Endothelial cell of hepatic sinusoid (primary cell): ENCODE measurements at regions not wholly inside any gene's neighbourhood (a gene's known extent, or its start where the extent isn't known, plus 50 kb on each side); places are given as distances from the start of the nearest gene placed in this dataset.
"Not testable (repeated sequence)": the region's sequence is repeated elsewhere in the genome, so short reads cannot be mapped to it uniquely, and the experiment has no call there.

Experiments
- in situ Hi-C: cut with HindIII; loops from 2 replicates; pipeline ENCODE4 v1.10.0; 2017; ENCODE audit warnings: low sequenced_read_pairs

DNA sequence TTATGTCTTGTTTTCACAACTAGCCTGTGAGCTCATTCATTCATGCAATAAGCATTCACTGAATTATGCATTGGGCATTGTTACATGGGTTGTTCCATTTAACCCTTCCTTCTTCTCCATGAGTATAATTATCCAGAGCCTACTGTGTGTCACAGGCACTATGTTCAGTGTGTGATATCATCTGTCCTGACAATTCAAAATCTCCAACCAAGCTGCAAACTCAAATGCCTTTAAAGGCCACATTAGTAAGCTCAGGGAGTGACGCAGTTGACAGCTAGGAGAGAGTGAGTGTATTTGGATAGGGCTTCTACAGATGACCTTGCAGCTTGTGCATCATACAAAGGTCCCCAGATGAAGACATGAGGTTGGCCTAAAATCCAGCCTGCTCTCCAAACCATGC lies 289.5 kb downstream of the OMA1 start:
- in situ Hi-C loops, result no loop called here

DNA sequence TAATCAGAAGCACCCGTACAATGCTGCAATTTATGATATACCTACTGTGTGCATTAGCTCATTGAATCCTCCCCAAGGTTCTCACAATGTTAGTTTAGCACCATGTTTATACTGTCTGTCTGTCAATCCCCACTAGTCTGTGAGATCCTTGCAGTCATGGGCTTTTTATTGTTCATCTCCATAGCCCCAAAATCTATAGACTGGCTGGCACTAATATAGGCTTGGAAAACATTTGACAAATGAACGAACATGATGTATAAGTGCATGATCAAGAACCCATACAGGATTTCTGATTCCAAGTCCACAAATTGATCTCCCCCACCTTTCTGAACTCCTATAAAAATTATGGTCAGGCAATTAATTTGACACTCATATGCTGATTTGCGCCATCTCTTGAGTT lies 290.0 kb downstream of the OMA1 start:
- in situ Hi-C loops, result no loop called here

GRCh38 chr1:58256041-58256440 lies 290.5 kb downstream of the OMA1 start:
- in situ Hi-C loops, result no loop called here

DNA sequence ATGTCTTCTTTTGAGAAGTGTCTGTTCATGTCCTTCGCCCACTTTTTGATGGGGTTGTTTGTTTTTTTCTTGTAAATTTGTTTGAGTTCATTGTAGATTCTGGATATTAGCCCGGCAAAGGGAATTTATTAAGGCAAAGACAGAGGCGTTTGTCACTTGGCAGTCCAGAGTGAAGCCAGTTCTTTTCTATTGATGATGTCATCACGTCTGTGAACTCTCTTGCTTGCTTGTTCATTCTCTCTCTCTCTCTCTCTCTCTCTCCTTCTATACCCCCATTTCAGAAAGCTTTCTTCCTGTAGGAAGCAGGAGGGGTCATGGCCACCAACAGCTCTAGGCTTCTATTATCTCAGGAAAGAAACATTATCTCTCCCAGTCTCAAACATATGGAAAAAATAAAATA lies 291.3 kb downstream of the OMA1 start:
- in situ Hi-C loops, result no loop called here

DNA sequence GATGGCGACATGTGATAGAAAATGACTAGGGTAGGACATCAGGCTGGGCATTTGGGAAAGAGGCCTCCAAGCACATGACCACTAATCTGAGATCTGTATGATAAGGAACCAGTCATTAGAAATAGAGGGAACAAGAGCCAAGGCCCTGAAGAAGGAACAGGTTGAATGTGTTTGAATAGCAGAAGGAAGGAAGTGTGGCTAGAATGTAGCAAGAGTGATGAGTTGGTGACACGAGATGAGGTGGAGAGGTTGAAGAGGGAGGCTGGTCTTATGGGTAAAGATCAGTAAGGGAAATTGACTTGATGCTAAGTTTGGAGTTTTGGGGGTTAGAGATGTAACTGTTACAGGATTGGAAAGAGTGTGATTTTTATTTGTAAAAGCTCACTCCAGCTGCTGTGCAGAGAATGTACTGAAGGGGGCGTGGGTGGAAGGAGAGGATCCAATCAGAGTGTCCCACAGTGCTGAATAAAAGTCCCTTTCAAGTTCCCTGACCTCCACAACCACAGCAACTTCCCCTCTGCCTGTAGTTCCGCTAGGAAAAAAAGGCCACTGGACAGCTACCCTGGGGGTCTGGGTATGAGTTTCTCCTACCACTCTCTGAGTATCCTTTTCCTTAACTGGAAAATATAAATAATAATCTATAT lies 295.0 kb downstream of the OMA1 start:
- in situ Hi-C loops, result no loop called here

GRCh38 chr1:58250587-58250948 lies 296.0 kb downstream of the OMA1 start:
- in situ Hi-C loops, result no loop called here

GRCh38 chr1:58249737-58250586 lies 296.6 kb downstream of the OMA1 start:
- in situ Hi-C loops, result no loop called here

DNA sequence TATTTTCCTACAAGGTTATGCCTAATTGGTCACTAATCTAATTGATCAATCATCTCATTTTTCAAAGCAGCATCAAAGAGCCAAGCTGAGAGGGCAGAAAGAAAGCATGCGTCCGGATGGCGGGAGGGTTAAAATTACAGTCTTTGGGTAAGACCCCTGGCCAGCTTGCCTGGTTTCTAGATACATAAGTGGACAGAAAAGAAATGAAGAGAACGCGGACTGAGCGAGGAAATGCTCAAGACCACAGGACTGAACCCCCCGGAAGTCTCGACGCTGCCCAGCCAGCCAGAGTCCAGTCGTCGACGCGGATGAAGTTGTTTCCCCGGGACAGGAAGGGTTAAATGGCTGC lies 297.2 kb downstream of the OMA1 start:
- in situ Hi-C loops, result no loop called here

GRCh38 chr1:58248791-58249190 lies 297.7 kb downstream of the OMA1 start:
- in situ Hi-C loops, result no loop called here

DNA sequence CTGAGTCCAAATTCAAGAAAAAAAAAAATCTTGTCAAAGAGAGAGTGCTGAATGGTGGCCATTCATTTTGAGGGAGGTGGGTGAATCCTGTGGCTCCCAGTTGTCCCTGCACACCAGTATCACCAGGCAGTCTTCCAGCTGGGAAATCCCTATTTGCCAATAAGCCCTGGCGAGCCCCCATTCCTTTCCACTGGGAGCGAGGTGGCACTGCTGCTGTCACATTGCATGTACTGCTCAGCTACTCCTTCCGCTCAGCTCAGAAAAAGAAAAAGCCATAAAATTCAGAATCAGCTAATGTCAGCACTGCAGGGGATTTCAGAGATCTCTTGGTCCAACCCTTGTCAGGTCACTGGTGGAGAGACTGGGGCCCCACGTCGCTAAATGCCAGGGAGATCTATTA lies 298.5 kb downstream of the OMA1 start:
- in situ Hi-C loops, result no loop called here

GRCh38 chr1:58246549-58246948 lies 300.0 kb downstream of the OMA1 start:
- in situ Hi-C loops, result no loop called here

- in situ Hi-C loops, result no loop called here
Measured at GRCh38 chr1:58244872-58245271, 301.7 kb downstream of the OMA1 start.

DNA sequence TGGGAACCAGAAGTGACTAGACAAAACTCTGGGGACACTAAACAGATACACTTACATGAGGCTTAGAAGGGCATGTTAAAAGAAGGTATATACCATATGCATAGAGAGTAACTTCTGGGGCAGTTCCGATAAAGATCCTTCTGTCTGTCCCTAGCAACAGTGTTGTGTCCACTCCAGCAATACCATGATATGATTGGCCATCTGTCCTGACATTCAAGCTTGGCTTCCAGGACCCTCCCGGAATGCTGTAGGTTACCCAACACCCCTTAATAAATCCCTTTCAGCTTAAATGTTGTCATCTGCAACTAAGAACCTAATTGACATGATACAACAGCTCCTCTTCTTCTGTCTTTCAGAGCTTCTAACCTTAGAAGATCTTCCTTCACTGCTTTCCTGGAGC lies 307.7 kb downstream of the OMA1 start:
- in situ Hi-C loops, result loop anchor here (5.0 kb wide), 1 partner anchor 102 kb away; no protein-coding TSS in a partner anchor

- in situ Hi-C loops, result no loop called here
Measured at GRCh38 chr1:58233729-58234128, 312.8 kb downstream of the OMA1 start.

DNA sequence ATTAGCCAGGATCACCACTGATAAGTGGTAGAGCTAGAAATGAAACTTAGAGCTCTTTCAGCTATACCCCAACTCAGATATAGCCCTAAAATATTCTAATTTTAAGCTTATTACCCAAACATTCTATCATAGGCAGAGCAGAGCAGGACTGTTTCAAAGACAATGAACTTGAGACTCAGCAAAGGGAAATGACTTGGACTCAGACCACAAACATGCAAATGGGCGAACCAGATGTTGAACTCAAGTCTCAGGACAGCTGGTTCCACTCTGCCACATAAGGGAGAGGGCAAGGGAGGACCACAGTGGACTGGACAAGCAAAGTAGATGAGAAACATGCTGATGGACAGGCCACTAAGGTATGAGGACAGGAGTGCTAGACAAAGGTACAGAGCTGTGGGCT lies 315.3 kb downstream of the OMA1 start:
- in situ Hi-C loops, result no loop called here

DNA sequence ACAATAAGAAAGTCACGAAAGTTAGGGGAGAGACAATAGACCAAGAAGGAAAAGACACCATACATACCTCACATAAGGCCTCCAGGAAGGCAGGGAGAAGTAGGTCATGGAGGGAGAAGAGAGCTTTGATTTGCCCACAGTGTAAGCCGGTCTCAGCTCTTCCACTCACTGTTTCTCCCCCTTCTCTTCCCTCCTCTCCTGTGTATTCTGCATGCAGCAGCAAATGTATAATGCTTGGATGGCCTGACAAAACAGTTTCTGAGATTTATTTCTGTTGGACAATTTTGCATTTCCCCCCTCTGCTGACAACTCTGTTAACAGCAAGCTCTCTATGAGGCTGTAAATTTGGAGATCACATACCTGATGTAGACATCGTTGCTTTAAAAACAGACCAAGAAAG lies 318.9 kb downstream of the OMA1 start:
- in situ Hi-C loops, result no loop called here

DNA sequence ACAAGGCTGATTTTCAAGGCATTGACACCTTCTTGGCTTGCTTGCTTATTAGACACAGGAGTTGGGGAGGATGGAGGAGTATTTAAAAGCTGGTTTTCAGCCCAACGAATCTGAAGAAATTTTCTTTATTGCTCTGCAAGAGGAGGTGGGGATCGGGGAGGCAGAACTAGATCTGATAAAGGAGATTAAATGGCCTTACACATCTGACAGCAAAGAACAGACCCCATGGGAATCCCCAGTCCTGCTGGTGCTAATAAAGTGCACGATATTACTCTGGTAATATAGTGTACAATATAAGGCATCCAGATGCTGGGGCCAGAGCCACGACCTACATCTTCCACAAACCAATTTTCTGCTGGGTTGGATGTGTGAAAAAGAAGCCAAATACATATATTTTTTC lies 323.0 kb downstream of the OMA1 start:
- in situ Hi-C loops, result no loop called here

GRCh38 chr1:58220836-58221472 lies 325.6 kb downstream of the OMA1 start:
- in situ Hi-C loops, result no loop called here

DNA sequence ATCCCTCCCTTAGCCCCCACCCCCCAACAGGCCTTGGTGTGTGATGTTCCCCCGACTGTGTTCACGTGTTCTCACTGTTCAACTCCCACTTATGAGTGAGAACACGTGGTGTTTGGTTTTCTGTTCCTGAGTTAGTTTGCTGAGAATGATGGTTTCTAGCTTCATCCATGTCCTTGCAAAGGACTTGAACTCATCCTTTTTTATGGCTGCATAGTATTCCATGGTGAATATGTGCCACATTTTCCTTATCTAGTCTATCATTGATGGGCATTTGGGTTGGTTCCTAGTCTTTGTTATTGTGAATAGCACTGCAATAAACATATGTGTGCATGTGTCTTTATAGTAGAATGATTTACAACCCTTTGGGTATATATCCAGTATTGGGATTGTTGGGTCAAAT lies 330.4 kb downstream of the OMA1 start:
- in situ Hi-C loops, result not testable (repeated sequence)

- in situ Hi-C loops, result no loop called here
Measured at GRCh38 chr1:58214674-58215073, 331.9 kb downstream of the OMA1 start.

DNA sequence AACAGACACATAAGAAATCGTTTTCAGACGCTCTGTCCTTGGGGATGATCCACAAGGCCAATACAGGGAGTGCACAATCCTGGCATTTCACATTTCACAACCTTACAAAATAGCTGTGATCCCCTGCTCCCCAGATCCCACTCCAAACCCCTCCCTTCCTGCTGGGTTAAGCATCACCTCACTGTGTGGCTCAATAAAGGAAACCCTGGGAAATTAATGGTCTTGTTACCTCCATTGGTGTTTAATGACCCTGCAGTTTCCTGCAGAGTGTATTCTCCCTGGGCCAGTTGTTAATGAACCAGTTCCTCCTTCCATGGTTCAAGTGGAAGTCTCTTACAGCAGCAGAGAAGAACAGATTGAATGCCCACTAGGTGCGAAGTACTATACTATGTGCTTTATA lies 334.7 kb downstream of the OMA1 start:
- in situ Hi-C loops, result no loop called here

DNA sequence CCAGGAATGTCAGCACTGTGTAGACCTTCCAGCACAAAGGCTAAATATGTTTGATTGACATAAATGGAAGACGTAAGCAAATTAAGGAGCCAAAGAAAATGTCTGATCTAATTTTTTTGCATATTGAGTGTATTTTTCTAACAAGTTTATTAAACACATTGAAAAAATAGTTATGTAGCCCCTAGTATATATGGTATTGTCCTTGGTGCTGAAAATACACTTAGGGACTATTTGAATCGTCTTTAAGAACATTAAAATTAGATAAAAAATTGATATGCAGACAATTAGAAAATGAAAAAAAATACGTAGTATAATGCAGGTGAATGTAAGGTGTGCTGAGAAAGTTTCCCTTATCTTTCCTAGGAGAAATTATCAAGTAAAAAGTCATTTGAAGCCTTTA lies 337.0 kb downstream of the OMA1 start:
- in situ Hi-C loops, result no loop called here
